ENCODE measurements at regions not wholly inside any gene's neighbourhood (a gene's known extent, or its start where the extent isn't known, plus 50 kb on each side); places are given as distances from the start of the nearest gene placed in this dataset.

DNA sequence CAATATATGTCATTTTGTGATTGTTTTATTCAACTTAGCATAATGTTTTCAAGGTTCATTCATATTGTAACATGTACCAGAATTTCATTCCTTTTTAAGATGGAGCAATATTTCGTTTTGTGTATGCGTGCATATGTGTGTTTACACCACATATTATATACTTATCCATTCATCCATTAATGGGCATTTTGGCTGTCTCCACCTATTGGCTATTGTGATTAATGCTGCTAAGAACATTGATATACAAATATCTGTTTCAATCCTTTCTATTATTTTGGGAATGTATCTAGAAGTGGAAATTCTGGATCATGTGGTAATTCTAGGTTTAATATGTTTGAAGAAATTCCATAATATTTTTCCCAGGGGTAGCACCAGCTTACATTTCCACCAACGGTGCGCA is 403.9 kb upstream of the LMCD1 start:
- CTCF ChIA-PET: no interaction called here
- Histone ChIP-seq H3K36me3 (ENCODE audit: control insufficient read depth in 4 of 4, insufficient read depth in 4 of 4, low read length in 3 of 4) (no peaks in the 10 kb centered on the region), H3K4me1 (ENCODE audit: control extremely low read depth in 1 of 4, control insufficient read depth in 4 of 4, insufficient read depth in 4 of 4, low read length in 3 of 4) (no peaks in the 10 kb centered on the region), H3K27ac (ENCODE audit: insufficient read depth in 1 of 2, low read depth in 1 of 2, low read length in 2 of 2, poor library complexity in 1 of 2, severe bottlenecking in 2 of 2) (no peak overlapping the region), H3K9me3 (ENCODE audit: control extremely low read depth in 1 of 5, control insufficient read depth in 4 of 5, insufficient read depth in 2 of 5, low read depth in 1 of 5, low read length in 4 of 5) (no peaks in the 10 kb centered on the region), H3K27me3 (replicated peaks in 2 of 5; ENCODE audit: control insufficient read depth in 4 of 5, insufficient read depth in 5 of 5, low read length in 4 of 5) (peaks cover 0 to 2% (median 0%) of the 10 kb centered on the region in 5 experiments), H3K4me3 (ENCODE audit: control insufficient read depth in 1 of 7, extremely low read depth in 1 of 7, insufficient read depth in 4 of 7, low read depth in 2 of 7, low read length in 6 of 7) (no peak overlapping the region)
- POLR2A ChIA-PET: no interaction called here
- WGBS (ENCODE audit: insufficient coverage): no CpG with 5 or more reads among the region's 4 CpGs
- DNase-seq: no peak

DNA sequence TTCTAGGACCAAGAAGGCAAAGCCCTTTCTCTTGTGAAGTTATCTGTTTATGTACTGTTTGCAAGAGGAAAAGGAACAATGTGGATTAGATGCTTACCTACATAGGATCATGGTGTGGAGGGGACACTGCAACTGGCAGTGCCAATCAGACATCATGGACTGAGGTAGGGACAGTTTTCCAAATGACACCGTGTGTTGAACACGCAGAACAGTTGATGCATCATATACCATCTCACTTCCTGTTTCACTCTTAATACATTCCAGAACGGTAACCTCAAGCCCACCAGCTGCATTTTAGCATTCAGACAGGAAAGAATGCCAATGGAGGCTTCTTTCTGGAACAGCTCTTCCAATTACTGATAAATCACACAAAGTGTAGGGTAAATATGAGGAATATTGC is 397.7 kb upstream of the LMCD1 start:
- CTCF ChIA-PET: no interaction called here

DNA sequence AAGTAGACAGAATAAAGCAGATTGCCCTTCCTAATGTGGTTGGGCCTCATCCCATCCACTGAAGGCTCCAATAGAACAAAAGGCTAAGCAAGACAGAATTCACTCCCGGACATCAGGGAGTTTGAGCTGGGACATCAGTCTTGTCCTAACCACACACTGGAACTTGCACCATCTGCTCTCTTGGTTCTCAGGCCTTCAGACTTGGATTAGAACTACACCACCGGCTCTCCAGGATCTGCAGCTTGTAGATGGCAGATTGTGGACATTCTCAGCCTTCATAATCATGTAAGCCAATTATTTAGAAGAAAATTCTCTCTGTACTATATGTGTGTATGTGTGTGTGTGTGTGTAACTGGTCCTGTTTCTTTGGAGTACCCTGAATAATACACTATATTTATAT is 394.7 kb upstream of the LMCD1 start:
- no peak overlapping the region for H3K4me3 ChIP-seq (ENCODE audit: control insufficient read depth in 1 of 7, extremely low read depth in 1 of 7, insufficient read depth in 4 of 7, low read depth in 2 of 7, low read length in 6 of 7)
- CTCF ChIA-PET: no interaction called here
- DNase-seq: no peak
- H3K36me3 ChIP-seq (ENCODE audit: control insufficient read depth in 4 of 4, insufficient read depth in 4 of 4, low read length in 3 of 4): no peaks in the 10 kb centered on the region
- POLR2A ChIA-PET: no interaction called here
- H3K9me3 ChIP-seq (ENCODE audit: control extremely low read depth in 1 of 5, control insufficient read depth in 4 of 5, insufficient read depth in 2 of 5, low read depth in 1 of 5, low read length in 4 of 5): no peaks in the 10 kb centered on the region
- 100% methylated on average over 1 of the region's 2 CpGs for WGBS (ENCODE audit: insufficient coverage)
- H3K27me3 ChIP-seq (replicated peaks in 2 of 5; ENCODE audit: control insufficient read depth in 4 of 5, insufficient read depth in 5 of 5, low read length in 4 of 5): no peaks in the 10 kb centered on the region
- H3K27ac ChIP-seq (ENCODE audit: insufficient read depth in 1 of 2, low read depth in 1 of 2, low read length in 2 of 2, poor library complexity in 1 of 2, severe bottlenecking in 2 of 2): no peak overlapping the region
- peaks cover 0 to 7% (median 5%) of the 10 kb centered on the region in 4 experiments for H3K4me1 ChIP-seq (ENCODE audit: control extremely low read depth in 1 of 4, control insufficient read depth in 4 of 4, insufficient read depth in 4 of 4, low read length in 3 of 4)

More for the DNA sequence above, 397.7 kb upstream of the LMCD1 start:
- POLR2A ChIA-PET: no interaction called here
- Histone ChIP-seq H3K27ac (ENCODE audit: insufficient read depth in 1 of 2, low read depth in 1 of 2, low read length in 2 of 2, poor library complexity in 1 of 2, severe bottlenecking in 2 of 2) (no peak overlapping the region), H3K27me3 (replicated peaks in 2 of 5; ENCODE audit: control insufficient read depth in 4 of 5, insufficient read depth in 5 of 5, low read length in 4 of 5) (no peaks in the 10 kb centered on the region), H3K4me1 (ENCODE audit: control extremely low read depth in 1 of 4, control insufficient read depth in 4 of 4, insufficient read depth in 4 of 4, low read length in 3 of 4) (no peaks in the 10 kb centered on the region), H3K4me3 (ENCODE audit: control insufficient read depth in 1 of 7, extremely low read depth in 1 of 7, insufficient read depth in 4 of 7, low read depth in 2 of 7, low read length in 6 of 7) (no peak overlapping the region), H3K36me3 (ENCODE audit: control insufficient read depth in 4 of 4, insufficient read depth in 4 of 4, low read length in 3 of 4) (no peaks in the 10 kb centered on the region), H3K9me3 (ENCODE audit: control extremely low read depth in 1 of 5, control insufficient read depth in 4 of 5, insufficient read depth in 2 of 5, low read depth in 1 of 5, low read length in 4 of 5) (no peaks in the 10 kb centered on the region)
- WGBS (ENCODE audit: insufficient coverage): 76% methylated on average over 2 of the region's 3 CpGs
- DNase-seq: peak in 1 of 3 donors; percentile 5

- CTCF ChIA-PET: interaction anchor here (1.0 to 1.7 kb wide), 5 partner anchors 8 to 824 kb away, joined by 3 to 6 read pairs (median 3); no protein-coding TSS in a partner anchor
- 20% methylated on average over 12 of the region's 14 CpGs for WGBS (ENCODE audit: insufficient coverage)
- peak overlapping the region in 4 of 7 experiments; percentile 20 to 65 (median 50) for H3K4me3 ChIP-seq (ENCODE audit: control insufficient read depth in 1 of 7, extremely low read depth in 1 of 7, insufficient read depth in 4 of 7, low read depth in 2 of 7, low read length in 6 of 7)
- H3K9me3 ChIP-seq (ENCODE audit: control extremely low read depth in 1 of 5, control insufficient read depth in 4 of 5, insufficient read depth in 2 of 5, low read depth in 1 of 5, low read length in 4 of 5): peaks cover 0 to 1% (median 0%) of the 10 kb centered on the region in 5 experiments
- H3K27ac ChIP-seq (ENCODE audit: insufficient read depth in 1 of 2, low read depth in 1 of 2, low read length in 2 of 2, poor library complexity in 1 of 2, severe bottlenecking in 2 of 2): no peak overlapping the region
- POLR2A ChIA-PET: no interaction called here
- no peaks in the 10 kb centered on the region for H3K27me3 ChIP-seq (replicated peaks in 2 of 5; ENCODE audit: control insufficient read depth in 4 of 5, insufficient read depth in 5 of 5, low read length in 4 of 5)
- DNase-seq: peak; percentile 70 to 89 (median 88)
- H3K4me1 ChIP-seq (ENCODE audit: control extremely low read depth in 1 of 4, control insufficient read depth in 4 of 4, insufficient read depth in 4 of 4, low read length in 3 of 4): peaks cover 0 to 7% (median 5%) of the 10 kb centered on the region in 4 experiments
- H3K36me3 ChIP-seq (ENCODE audit: control insufficient read depth in 4 of 4, insufficient read depth in 4 of 4, low read length in 3 of 4): no peaks in the 10 kb centered on the region
These were observed 390.4 kb upstream of the LMCD1 start for GRCh38 chr3:8110966-8111798.

- Histone ChIP-seq H3K9me3 (ENCODE audit: control extremely low read depth in 1 of 5, control insufficient read depth in 4 of 5, insufficient read depth in 2 of 5, low read depth in 1 of 5, low read length in 4 of 5) (peaks cover 0 to 1% (median 0%) of the 10 kb centered on the region in 5 experiments), H3K36me3 (ENCODE audit: control insufficient read depth in 4 of 4, insufficient read depth in 4 of 4, low read length in 3 of 4) (no peaks in the 10 kb centered on the region), H3K27me3 (replicated peaks in 2 of 5; ENCODE audit: control insufficient read depth in 4 of 5, insufficient read depth in 5 of 5, low read length in 4 of 5) (no peaks in the 10 kb centered on the region), H3K4me1 (ENCODE audit: control extremely low read depth in 1 of 4, control insufficient read depth in 4 of 4, insufficient read depth in 4 of 4, low read length in 3 of 4) (peaks cover 0 to 7% (median 5%) of the 10 kb centered on the region in 4 experiments), H3K4me3 (ENCODE audit: control insufficient read depth in 1 of 7, extremely low read depth in 1 of 7, insufficient read depth in 4 of 7, low read depth in 2 of 7, low read length in 6 of 7) (no peak overlapping the region), H3K27ac (ENCODE audit: insufficient read depth in 1 of 2, low read depth in 1 of 2, low read length in 2 of 2, poor library complexity in 1 of 2, severe bottlenecking in 2 of 2) (no peak overlapping the region)
- POLR2A ChIA-PET: no interaction called here
- DNase-seq: no peak
- WGBS (ENCODE audit: insufficient coverage): 97% methylated on average over 3 of the region's 7 CpGs
- CTCF ChIA-PET: interaction anchor here (1.0 to 1.3 kb wide), 2 partner anchors 11 to 827 kb away, joined by 4 to 6 read pairs; no protein-coding TSS in a partner anchor
These were observed 389.0 kb upstream of the LMCD1 start for GRCh38 chr3:8112587-8112986.

- POLR2A ChIA-PET: no interaction called here
- H3K27me3 ChIP-seq (replicated peaks in 2 of 5; ENCODE audit: control insufficient read depth in 4 of 5, insufficient read depth in 5 of 5, low read length in 4 of 5): no peaks in the 10 kb centered on the region
- CTCF ChIA-PET: interaction anchor here (1.0 to 1.3 kb wide), 3 partner anchors 8 to 828 kb away, joined by 3 to 6 read pairs (median 4); no protein-coding TSS in a partner anchor
- peaks cover 0 to 3% (median 0%) of the 10 kb centered on the region in 5 experiments for H3K9me3 ChIP-seq (ENCODE audit: control extremely low read depth in 1 of 5, control insufficient read depth in 4 of 5, insufficient read depth in 2 of 5, low read depth in 1 of 5, low read length in 4 of 5)
- H3K4me1 ChIP-seq (ENCODE audit: control extremely low read depth in 1 of 4, control insufficient read depth in 4 of 4, insufficient read depth in 4 of 4, low read length in 3 of 4): peaks cover 0 to 7% (median 5%) of the 10 kb centered on the region in 4 experiments
- H3K27ac ChIP-seq (ENCODE audit: insufficient read depth in 1 of 2, low read depth in 1 of 2, low read length in 2 of 2, poor library complexity in 1 of 2, severe bottlenecking in 2 of 2): no peak overlapping the region
- WGBS (ENCODE audit: insufficient coverage): 94% methylated on average over 5 of the region's 6 CpGs
- no peak overlapping the region for H3K4me3 ChIP-seq (ENCODE audit: control insufficient read depth in 1 of 7, extremely low read depth in 1 of 7, insufficient read depth in 4 of 7, low read depth in 2 of 7, low read length in 6 of 7)
- DNase-seq: no peak
- H3K36me3 ChIP-seq (ENCODE audit: control insufficient read depth in 4 of 4, insufficient read depth in 4 of 4, low read length in 3 of 4): no peaks in the 10 kb centered on the region
These were observed 388.0 kb upstream of the LMCD1 start for GRCh38 chr3:8113626-8114025.

DNA sequence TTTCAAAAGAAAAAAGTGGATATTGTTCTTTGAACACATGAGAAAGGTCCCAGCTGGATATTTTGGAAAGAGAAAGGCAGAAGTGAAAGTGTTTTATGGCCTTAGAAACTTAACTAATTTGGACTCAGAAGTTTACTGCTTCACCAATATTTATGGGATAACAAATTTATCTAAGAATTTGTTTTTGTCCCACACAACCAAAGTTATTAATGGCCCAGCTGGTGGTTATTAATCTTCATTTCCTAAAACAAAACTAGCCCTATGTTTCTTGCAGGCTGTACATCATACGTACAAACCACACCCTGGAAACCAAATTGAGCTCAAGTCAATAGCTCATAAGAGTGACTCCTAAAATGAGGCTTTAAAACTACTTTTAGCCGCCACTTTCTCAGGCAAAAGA is 372.9 kb upstream of the LMCD1 start:
- CTCF ChIA-PET: no interaction called here
- 100% methylated on average over 1 of the region's 2 CpGs for WGBS (ENCODE audit: insufficient coverage)
- H3K27ac ChIP-seq (ENCODE audit: insufficient read depth in 1 of 2, low read depth in 1 of 2, low read length in 2 of 2, poor library complexity in 1 of 2, severe bottlenecking in 2 of 2): no peak overlapping the region
- H3K27me3 ChIP-seq (replicated peaks in 2 of 5; ENCODE audit: control insufficient read depth in 4 of 5, insufficient read depth in 5 of 5, low read length in 4 of 5): no peaks in the 10 kb centered on the region
- H3K36me3 ChIP-seq (ENCODE audit: control insufficient read depth in 4 of 4, insufficient read depth in 4 of 4, low read length in 3 of 4): no peaks in the 10 kb centered on the region
- no peak for DNase-seq
- H3K4me3 ChIP-seq (ENCODE audit: control insufficient read depth in 1 of 7, extremely low read depth in 1 of 7, insufficient read depth in 4 of 7, low read depth in 2 of 7, low read length in 6 of 7): no peak overlapping the region
- no peaks in the 10 kb centered on the region for H3K4me1 ChIP-seq (ENCODE audit: control extremely low read depth in 1 of 4, control insufficient read depth in 4 of 4, insufficient read depth in 4 of 4, low read length in 3 of 4)
- H3K9me3 ChIP-seq (ENCODE audit: control extremely low read depth in 1 of 5, control insufficient read depth in 4 of 5, insufficient read depth in 2 of 5, low read depth in 1 of 5, low read length in 4 of 5): no peaks in the 10 kb centered on the region
- POLR2A ChIA-PET: no interaction called here
